ENCODE measurements at regions not wholly inside any gene's neighbourhood (a gene's known extent, or its start where the extent isn't known, plus 50 kb on each side); places are given as distances from the start of the nearest gene placed in this dataset.
"Not testable (repeated sequence)": the region's sequence is repeated elsewhere in the genome, so short reads cannot be mapped to it uniquely, and the experiment has no call there.

DNA sequence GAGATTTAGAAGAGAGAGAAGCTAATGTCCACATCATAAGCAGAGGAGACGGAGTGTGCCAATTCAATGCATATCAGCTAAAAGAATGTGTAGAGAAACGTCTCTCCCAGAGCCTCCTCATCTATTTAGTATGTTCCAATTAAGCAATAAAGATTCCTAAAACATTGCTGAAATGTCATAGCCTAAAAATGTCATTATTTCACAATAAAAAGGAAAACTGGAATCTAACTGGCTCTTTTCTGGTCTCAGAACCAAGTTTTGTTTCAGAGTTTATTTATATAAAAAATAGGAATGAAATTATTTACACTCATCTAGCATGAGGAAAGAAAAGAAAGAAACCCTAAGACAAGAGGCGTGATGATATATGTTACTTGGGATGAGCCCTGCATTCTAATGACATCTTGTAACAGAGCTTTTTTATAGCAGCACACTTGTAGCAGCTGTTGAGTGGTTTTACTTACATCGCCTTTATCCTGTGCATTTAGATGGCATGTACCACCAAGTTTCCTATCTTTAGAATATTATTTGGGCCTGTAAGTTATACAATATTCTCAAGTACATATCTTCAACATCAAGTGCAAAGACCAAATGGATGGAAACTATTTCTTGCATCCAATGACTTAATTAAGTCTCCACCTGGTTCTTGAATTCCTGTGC, 266.3 kb upstream of the PRKD1 start:
- in situ Hi-C loops (cut with HindIII; ENCODE audit: low pct_unique_long_range_greater_than_20kb, low sequenced_read_pairs), result no loop called here
- no peak for DNase-seq (ENCODE audit: low read depth, low spot score)

DNA sequence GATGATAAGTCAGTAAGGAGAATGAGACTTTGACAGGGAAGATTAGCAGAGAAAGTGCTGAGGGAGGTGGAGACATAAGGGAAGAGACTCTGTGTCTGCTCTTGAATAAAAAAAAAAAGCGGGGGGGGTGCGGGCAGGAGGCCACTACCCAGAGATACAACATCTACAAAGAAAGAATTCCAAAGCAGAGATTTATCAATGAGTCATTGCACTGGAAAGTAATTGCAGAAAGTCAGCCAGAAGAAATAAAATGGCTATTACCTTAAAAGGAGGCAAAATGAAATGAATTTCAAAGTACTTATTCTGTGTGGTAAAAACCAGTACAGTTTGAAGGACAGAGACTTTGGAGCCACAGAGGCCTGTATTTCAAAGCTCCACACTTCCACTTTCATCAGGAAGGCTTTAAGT, 267.1 kb upstream of the PRKD1 start:
- no peak for DNase-seq (ENCODE audit: low read depth, low spot score)
- in situ Hi-C loops (cut with HindIII; ENCODE audit: low pct_unique_long_range_greater_than_20kb, low sequenced_read_pairs), result no loop called here

DNA sequence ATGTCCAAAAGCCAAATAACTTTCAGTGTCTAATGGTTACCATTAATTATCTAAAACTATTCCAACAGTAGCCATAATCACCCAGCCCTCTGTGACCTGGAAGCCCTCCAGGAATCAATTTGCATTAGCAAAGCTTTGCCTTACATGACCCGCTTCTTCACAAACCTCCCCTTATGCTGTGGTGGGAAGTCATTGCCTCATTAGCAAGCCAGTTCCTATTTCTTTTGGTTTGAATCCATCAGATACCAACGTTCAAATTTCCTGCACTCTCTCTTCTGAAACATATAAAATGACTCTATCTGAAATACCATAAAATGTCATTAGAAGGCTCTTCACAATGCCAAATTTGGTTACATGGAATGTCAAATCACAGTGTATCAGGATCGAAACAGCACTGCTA, 268.3 kb upstream of the PRKD1 start:
- in situ Hi-C loops (cut with HindIII; ENCODE audit: low pct_unique_long_range_greater_than_20kb, low sequenced_read_pairs), result no loop called here
- DNase-seq (ENCODE audit: low read depth, low spot score), result no peak

DNA sequence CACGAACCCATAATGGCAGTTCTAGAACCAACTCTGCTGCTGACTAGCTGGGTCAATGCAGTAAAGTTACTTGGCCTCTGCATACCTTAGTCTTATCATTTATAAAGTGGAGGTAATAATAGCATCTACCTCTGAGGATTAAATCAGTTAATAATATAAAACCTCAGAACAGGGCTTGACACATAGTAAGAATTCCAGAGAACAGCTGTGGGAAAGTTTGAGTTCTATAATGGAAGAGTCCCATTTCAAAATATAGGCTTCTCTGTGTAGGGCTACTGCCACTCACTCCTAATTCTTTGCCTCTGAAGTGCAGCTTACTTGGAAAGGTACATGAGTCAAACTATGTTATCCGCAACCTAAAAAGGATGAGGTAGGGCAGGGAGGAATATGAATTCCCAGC, 269.2 kb upstream of the PRKD1 start:
- DNase-seq (ENCODE audit: low read depth, low spot score), result no peak
- in situ Hi-C loops (cut with HindIII; ENCODE audit: low pct_unique_long_range_greater_than_20kb, low sequenced_read_pairs), result no loop called here

DNA sequence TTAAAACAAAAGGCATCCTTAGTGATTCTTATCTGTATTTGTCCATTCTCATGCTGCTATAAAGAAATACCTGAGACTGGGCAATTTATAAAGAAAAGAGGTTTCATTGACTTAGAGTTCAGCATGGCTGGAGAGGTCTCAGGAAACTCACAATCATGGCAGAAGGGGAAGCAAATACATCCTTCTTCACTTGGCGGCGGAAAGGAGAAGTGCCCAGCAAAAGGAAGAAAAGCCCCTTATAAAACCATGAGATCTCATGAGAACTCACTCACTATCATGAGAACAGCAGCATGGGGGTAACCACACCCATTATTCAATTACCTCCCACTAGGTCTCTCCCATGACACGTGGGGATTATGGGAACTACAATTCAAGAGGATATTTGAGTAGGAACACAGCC, 271.1 kb upstream of the PRKD1 start:
- DNase-seq (ENCODE audit: low read depth, low spot score); in situ Hi-C loops (cut with HindIII; ENCODE audit: low pct_unique_long_range_greater_than_20kb, low sequenced_read_pairs): not testable (repeated sequence)

DNA sequence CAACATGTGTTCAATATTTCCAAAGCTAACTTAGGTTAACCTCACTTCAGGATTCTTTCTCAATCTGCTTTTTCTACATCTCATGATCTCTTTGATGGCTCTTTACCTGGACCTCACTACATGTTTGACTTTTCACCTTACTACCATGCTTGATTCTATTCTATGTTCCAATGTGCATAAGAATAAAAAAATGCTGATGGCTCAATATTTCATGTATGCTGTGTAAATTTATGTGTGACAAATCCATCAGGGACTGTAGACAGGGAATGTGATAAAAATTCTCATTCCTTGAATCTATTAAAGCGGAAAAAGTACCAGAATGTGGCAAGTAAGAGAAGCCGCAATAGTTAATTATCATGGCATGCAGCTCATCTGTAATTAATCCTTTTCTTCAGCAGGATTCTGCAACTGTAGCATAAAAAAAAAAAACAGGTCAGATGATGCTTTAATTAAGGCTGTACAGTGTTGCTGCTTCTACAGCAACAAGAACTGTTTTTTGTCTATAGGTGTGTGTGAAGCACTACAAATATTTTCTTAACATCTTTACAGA, 276.9 kb upstream of the PRKD1 start:
- in situ Hi-C loops (cut with HindIII; ENCODE audit: low pct_unique_long_range_greater_than_20kb, low sequenced_read_pairs), result no loop called here
- DNase-seq (ENCODE audit: low read depth, low spot score), result no peak

DNA sequence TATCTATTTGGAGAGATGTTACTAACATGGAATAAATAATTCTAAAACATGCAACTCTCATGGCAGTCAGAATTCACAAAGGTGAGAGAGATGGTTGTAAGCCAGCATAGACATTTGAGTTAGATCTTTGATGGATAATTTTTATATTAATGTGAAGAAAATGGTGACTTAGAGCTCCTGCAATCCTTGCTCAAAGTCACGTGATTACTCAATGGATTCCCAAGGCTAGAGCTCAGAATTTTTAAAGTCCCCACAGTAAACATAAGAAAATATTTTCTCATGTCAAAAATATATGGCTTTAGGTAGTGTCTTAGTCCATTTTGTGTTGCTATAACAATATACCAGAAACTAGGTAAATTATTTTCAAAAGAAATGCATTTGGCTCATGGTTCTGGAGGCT, 281.5 kb upstream of the PRKD1 start:
- in situ Hi-C loops (cut with HindIII; ENCODE audit: low pct_unique_long_range_greater_than_20kb, low sequenced_read_pairs), result no loop called here
- DNase-seq (ENCODE audit: low read depth, low spot score), result no peak

DNA sequence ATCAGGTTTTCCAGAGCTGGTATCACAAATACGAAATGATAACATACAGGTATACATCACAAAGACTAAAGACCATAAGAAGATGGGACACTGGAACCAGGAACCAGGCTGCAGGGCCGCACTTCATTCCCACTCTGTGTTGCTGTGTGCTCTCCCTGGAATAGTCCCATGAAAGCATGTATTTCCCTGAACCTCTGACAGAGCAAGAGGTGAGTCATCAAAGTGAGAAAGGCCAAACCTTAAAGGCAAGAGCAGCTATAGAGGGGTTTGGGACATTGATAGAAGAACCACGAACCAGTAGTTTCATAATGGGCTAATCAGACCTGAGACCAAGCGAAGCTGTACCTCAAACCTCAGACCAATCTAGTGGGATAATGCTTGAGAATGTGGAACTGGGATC, 283.0 kb upstream of the PRKD1 start:
- no peak for DNase-seq (ENCODE audit: low read depth, low spot score)
- in situ Hi-C loops (cut with HindIII; ENCODE audit: low pct_unique_long_range_greater_than_20kb, low sequenced_read_pairs), result no loop called here

DNA sequence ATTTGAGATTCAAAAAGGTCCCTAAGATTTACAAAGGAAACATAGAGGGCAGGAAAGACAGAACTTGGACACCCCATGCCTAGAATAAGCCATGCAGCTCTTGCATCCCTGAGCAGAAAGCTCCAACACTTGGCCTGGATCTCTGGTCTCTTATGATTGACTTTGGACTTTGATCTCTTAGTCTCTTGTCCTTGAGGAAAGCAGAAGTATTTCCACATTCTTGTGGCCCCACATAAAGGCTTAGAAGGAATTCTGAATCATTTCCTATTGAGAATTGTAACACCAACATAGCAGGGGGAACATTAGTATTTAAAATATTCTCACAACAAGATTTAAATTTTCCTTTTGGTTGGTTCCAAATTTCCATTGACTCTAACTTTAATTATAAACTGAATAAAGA, 283.7 kb upstream of the PRKD1 start:
- in situ Hi-C loops (cut with HindIII; ENCODE audit: low pct_unique_long_range_greater_than_20kb, low sequenced_read_pairs), result no loop called here
- no peak for DNase-seq (ENCODE audit: low read depth, low spot score)

DNA sequence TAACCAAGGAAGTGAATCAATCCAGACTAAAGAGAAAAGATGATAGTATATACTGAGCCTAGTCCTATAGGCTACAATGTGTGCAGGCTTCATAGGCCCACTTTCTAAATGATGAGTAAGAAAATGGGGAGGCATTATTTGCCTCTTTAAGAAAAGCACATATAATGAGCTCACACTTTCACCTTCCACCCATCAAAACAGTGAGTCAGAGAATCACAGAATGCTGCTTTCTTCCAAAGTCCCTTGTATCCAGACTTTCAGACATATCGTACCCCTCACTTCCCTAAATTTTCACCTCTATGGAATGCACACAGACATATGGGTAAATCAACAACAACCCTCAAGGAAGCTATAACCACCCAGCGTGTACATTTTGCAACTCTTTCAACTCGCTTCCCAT, 286.4 kb upstream of the PRKD1 start:
- in situ Hi-C loops (cut with HindIII; ENCODE audit: low pct_unique_long_range_greater_than_20kb, low sequenced_read_pairs), result no loop called here
- DNase-seq (ENCODE audit: low read depth, low spot score), result no peak

DNA sequence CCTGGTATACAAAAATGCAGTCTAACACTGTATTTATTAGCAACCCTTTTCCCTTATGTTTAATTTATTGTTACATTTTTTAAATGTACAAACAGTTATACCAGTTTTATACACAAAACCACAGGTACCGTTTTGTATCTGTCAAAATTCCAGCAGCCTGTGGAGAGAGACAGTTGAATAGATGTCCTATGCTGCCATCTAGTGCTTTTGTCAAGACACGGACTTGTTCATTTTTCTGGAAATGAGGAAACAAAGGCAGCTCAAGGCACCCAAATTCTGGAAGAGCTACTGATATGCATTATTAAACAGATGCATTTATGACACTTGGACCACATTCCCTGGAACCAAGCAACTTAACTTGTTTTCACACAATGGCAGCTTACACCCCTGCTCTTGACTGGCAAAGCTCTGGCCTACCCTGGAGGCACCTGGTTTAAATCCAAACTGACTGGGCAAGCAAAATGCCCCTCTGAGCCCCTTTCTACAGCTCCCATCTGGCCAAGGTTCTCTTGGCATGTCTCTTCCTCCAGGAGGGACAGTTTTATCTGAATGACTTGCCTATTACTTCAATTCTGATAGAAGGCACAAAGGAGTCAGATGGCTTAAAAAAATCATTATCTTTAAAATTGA, 286.9 kb upstream of the PRKD1 start:
- DNase-seq (ENCODE audit: low read depth, low spot score), result peak; percentile 62
- in situ Hi-C loops (cut with HindIII; ENCODE audit: low pct_unique_long_range_greater_than_20kb, low sequenced_read_pairs), result no loop called here

DNA sequence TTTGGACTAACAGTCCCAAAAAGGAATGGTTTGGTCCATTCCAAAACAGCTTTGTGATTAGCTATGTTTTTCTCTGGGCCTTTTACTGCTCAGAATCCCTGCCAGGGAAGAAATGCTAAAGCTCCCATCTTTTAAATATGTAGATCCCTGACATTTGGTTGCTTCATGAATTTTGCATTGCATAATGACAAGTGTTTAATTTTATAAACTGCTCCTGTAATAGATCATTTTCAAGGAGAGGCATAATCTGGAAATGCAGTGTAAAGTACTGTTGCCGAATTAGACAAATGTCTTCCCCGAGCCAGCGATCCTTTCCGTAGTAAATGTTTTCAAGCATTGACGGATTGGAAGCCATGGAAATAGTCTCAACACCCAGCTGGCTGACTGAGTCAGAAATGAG, 291.3 kb upstream of the PRKD1 start:
- in situ Hi-C loops (cut with HindIII; ENCODE audit: low pct_unique_long_range_greater_than_20kb, low sequenced_read_pairs), result no loop called here
- DNase-seq (ENCODE audit: low read depth, low spot score), result no peak

DNA sequence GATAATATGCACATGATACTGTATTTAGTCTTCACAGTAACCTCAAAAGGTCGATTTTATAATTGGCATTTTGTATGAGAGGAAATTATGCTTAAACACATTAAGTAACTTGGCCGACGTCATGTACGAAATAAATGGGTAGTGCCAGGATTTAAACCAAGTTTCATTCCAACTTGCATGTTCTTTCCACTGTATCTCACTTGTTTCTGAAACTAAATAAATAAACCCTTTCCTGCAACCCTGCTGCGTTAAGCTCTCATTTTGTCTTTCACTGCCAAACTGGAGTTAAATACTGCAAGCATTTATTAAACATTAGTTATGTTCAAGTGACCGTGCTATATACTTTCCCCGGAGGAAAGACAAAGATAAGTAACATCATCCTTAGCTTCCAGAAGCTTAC, 293.9 kb upstream of the PRKD1 start:
- DNase-seq (ENCODE audit: low read depth, low spot score), result no peak
- in situ Hi-C loops (cut with HindIII; ENCODE audit: low pct_unique_long_range_greater_than_20kb, low sequenced_read_pairs), result no loop called here

DNA sequence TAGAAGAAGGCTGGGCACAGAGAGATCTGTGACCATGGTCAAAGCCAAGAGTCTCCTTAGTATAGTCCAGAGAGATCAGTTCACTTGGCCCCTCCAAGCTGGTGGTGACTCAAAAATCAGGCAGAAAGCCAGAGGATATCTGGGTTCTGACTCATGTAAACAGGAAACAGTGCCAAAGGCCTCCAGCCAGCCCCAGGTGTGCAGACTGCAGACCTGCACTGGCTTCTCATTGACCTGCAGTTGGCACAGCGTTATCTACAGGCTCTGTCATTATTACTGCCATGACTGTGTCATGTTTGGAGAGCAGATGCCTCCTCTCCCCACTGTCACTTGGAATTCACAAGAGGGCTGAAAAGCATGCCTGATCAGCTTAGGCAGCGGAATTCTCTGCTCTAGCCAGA, 295.7 kb upstream of the PRKD1 start:
- in situ Hi-C loops (cut with HindIII; ENCODE audit: low pct_unique_long_range_greater_than_20kb, low sequenced_read_pairs), result no loop called here

DNA sequence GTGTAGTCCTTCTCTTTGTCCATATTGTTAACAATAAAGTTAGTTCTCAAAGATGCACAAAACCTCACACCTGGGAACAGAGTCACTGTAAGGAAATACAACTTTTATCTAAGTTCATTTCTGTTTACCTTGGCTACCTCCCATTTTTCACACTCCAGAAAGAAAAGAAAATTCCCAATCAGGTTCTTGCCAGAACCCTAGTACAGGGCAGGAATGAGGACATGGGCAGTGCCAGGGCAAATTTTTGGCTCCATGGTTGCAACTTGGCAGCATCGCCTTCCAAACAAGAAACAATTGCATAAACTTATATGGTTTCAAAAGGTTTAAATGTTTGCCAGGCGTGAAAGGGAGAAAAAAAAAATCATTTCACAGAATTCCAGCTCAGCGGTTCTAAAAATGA, 296.3 kb upstream of the PRKD1 start:
- DNase-seq (ENCODE audit: low read depth, low spot score), result no peak
- in situ Hi-C loops (cut with HindIII; ENCODE audit: low pct_unique_long_range_greater_than_20kb, low sequenced_read_pairs), result no loop called here

More for the DNA sequence above, 295.7 kb upstream of the PRKD1 start:
- DNase-seq (ENCODE audit: low read depth, low spot score), result no peak

DNA sequence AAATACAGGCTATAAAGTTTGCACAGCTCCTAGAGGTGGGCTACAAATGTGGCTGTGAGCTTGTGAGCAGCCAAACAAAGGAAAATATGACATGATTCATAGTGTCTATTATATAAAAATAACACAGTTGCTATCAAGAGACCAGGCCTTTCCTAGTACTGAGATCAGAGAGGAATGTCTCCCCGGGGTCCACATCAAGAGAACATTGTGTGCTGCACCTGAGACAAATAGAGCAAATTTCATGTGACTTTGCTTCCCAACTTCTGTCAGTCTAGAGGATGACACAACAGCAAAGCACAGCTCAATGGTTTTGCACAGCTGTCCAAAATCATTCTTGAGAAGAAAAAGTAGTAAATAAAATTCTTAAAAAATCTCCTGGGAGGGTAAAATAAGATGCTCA, 297.5 kb upstream of the PRKD1 start:
- in situ Hi-C loops (cut with HindIII; ENCODE audit: low pct_unique_long_range_greater_than_20kb, low sequenced_read_pairs), result no loop called here
- DNase-seq (ENCODE audit: low read depth, low spot score), result no peak

DNA sequence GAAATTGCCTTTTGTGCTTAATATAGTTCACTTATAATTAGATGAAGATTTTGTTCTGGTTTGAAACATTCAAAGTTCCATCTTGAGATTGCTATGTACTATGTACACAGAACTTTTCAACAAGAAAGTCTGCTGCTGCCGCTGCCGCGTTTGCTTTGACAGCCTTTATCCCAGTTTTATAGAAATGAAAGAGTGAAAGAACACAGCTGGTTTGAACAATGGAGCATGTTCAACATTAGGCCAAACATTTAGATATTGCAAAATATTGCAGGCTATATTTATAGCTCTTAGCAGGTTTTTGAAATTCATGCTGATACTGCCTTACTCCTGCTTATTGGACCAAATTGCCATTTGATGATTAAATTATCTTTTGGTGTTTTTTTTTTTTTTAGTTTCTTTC, 299.8 kb upstream of the PRKD1 start:
- DNase-seq (ENCODE audit: low read depth, low spot score), result no peak
- in situ Hi-C loops (cut with HindIII; ENCODE audit: low pct_unique_long_range_greater_than_20kb, low sequenced_read_pairs), result no loop called here

DNA sequence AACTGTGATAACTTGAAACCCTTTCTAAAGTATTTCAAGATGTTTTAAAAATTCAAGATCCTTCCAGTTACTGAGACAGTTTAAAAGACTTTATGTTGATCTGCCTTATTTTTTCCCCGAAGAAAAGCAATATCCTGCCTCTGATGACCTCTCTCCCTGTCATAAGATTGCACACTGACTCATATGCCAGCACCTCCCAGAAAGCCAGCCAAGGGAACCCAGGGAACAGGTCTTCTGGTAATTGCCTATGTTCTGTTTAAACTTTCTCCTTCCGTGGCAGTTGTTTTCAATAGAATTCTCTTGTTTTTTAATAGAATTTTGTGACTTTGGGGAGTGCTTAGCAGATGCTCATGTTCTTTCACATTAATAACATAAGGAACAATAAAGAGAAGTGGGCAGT, 300.2 kb upstream of the PRKD1 start:
- in situ Hi-C loops (cut with HindIII; ENCODE audit: low pct_unique_long_range_greater_than_20kb, low sequenced_read_pairs), result no loop called here
- DNase-seq (ENCODE audit: low read depth, low spot score), result peak; percentile 14

DNA sequence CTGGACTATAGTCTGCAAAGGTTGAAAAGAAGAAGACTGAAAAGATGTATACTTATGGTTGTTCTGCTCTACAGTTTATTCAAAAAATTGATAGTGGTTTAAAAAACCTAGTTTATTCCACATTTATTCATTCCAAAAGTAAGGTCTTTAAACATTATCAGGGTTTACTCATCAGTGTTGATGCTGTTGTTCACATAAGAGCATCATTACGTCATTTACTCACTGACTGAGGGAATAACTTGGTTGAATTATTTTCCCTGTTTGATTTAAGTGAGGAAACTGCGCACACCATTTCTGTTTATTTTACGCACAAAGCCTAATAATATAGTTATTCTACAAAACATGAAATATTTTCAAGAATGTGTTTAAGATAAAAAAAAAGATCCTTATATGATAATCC, 303.1 kb upstream of the PRKD1 start:
- DNase-seq (ENCODE audit: low read depth, low spot score), result no peak
- in situ Hi-C loops (cut with HindIII; ENCODE audit: low pct_unique_long_range_greater_than_20kb, low sequenced_read_pairs), result no loop called here
